ENCODE measurements at regions not wholly inside any gene's neighbourhood (a gene's known extent, or its start where the extent isn't known, plus 50 kb on each side); places are given as distances from the start of the nearest gene placed in this dataset.

GRCh38 chr2:37476411-37476810, 132.0 kb downstream of the QPCT start:
- H3K9me3 Mint-ChIP-seq: peaks cover 0 to 2% (median 0%) of the 10 kb centered on the region in 9 donors
- H3K27ac Mint-ChIP-seq: no peak overlapping the region
- DNase-seq (no peak), ATAC-seq (no peak)
- H3K4me3 Mint-ChIP-seq: no peak overlapping the region
- peaks cover 0 to 3% (median 0%) of the 10 kb centered on the region in 5 donors for H3K27me3 Mint-ChIP-seq
- H3K4me1 Mint-ChIP-seq: peaks cover 0 to 2% (median 0%) of the 10 kb centered on the region in 4 donors
- H3K36me3 Mint-ChIP-seq: peaks cover 0 to 4% (median 0%) of the 10 kb centered on the region in 3 donors
- POLR2A ChIA-PET: no interaction called here

GRCh38 chr2:37477921-37478320, 133.5 kb downstream of the QPCT start:
- H3K4me3 Mint-ChIP-seq: no peak overlapping the region
- H3K27me3 Mint-ChIP-seq: peaks cover 0 to 3% (median 0%) of the 10 kb centered on the region in 5 donors
- no peak overlapping the region for H3K27ac Mint-ChIP-seq
- peaks cover 0 to 4% (median 0%) of the 10 kb centered on the region in 3 donors for H3K36me3 Mint-ChIP-seq
- ATAC-seq (no peak), DNase-seq (no peak)
- peaks cover 0 to 2% (median 0%) of the 10 kb centered on the region in 4 donors for H3K4me1 Mint-ChIP-seq
- H3K9me3 Mint-ChIP-seq: peaks cover 0 to 2% (median 0%) of the 10 kb centered on the region in 9 donors
- POLR2A ChIA-PET: no interaction called here

- Mint-ChIP-seq H3K27me3 (peaks cover 0 to 3% (median 0%) of the 10 kb centered on the region in 5 donors), H3K27ac (no peak overlapping the region), H3K4me3 (no peak overlapping the region), H3K9me3 (peaks cover 0 to 2% (median 0%) of the 10 kb centered on the region in 9 donors), H3K4me1 (peaks cover 0 to 2% (median 0%) of the 10 kb centered on the region in 4 donors), H3K36me3 (peaks cover 0 to 4% (median 0%) of the 10 kb centered on the region in 3 donors)
- POLR2A ChIA-PET: no interaction called here
- DNase-seq (no peak), ATAC-seq (no peak)
These were observed 136.8 kb downstream of the QPCT start for GRCh38 chr2:37481244-37481643.

- POLR2A ChIA-PET: no interaction called here
- H3K9me3 Mint-ChIP-seq: peaks cover 0 to 9% (median 0%) of the 10 kb centered on the region in 9 donors
- no peak overlapping the region for H3K27ac Mint-ChIP-seq
- no peaks in the 10 kb centered on the region for H3K27me3 Mint-ChIP-seq
- DNase-seq (no peak), ATAC-seq (no peak)
- no peaks in the 10 kb centered on the region for H3K36me3 Mint-ChIP-seq
- peaks cover 0 to 2% (median 0%) of the 10 kb centered on the region in 4 donors for H3K4me1 Mint-ChIP-seq
- H3K4me3 Mint-ChIP-seq: no peak overlapping the region
These were observed 144.6 kb downstream of the QPCT start for GRCh38 chr2:37489041-37489456.

GRCh38 chr2:37489536-37489935, 145.1 kb downstream of the QPCT start:
- no peak overlapping the region for H3K27ac Mint-ChIP-seq
- no peaks in the 10 kb centered on the region for H3K27me3 Mint-ChIP-seq
- DNase-seq (no peak), ATAC-seq (no peak)
- POLR2A ChIA-PET: no interaction called here
- H3K36me3 Mint-ChIP-seq: no peaks in the 10 kb centered on the region
- peaks cover 0 to 2% (median 0%) of the 10 kb centered on the region in 4 donors for H3K4me1 Mint-ChIP-seq
- peaks cover 0 to 9% (median 0%) of the 10 kb centered on the region in 9 donors for H3K9me3 Mint-ChIP-seq
- no peak overlapping the region for H3K4me3 Mint-ChIP-seq

GRCh38 chr2:37493425-37493824, 149.0 kb downstream of the QPCT start:
- ATAC-seq: no peak
- POLR2A ChIA-PET: interaction anchor here (1.3 kb wide), 1 partner anchor 15 kb away, joined by 3 read pairs; no protein-coding TSS in a partner anchor
- no peak overlapping the region for H3K27ac Mint-ChIP-seq

GRCh38 chr2:37499113-37499512, 154.7 kb downstream of the QPCT start:
- POLR2A ChIA-PET: no interaction called here
- Mint-ChIP-seq H3K4me3 (no peak overlapping the region), H3K9me3 (peaks cover 0 to 9% (median 0%) of the 10 kb centered on the region in 9 donors), H3K27ac (no peak overlapping the region), H3K4me1 (peaks cover 0 to 2% (median 0%) of the 10 kb centered on the region in 4 donors), H3K27me3 (peaks cover 7 to 17% (median 8%) of the 10 kb centered on the region in 5 donors), H3K36me3 (peaks cover 0 to 14% (median 0%) of the 10 kb centered on the region in 3 donors)
- DNase-seq (no peak), ATAC-seq (no peak)

More at GRCh38 chr2:37493425-37493824, 149.0 kb downstream of the QPCT start:
- Mint-ChIP-seq H3K9me3 (peaks cover 0 to 12% (median 3%) of the 10 kb centered on the region in 9 donors), H3K4me1 (no peaks in the 10 kb centered on the region), H3K27me3 (no peaks in the 10 kb centered on the region), H3K4me3 (no peak overlapping the region), H3K36me3 (peaks cover 0 to 14% (median 0%) of the 10 kb centered on the region in 3 donors)
- no peak for DNase-seq

- no peak for ATAC-seq
- Mint-ChIP-seq H3K4me1 (peaks cover 0 to 2% (median 0%) of the 10 kb centered on the region in 4 donors), H3K36me3 (peaks cover 0 to 14% (median 0%) of the 10 kb centered on the region in 3 donors), H3K27ac (no peak overlapping the region), H3K4me3 (no peak overlapping the region), H3K9me3 (peaks cover 0 to 7% (median 0%) of the 10 kb centered on the region in 9 donors), H3K27me3 (peaks cover 7 to 17% (median 8%) of the 10 kb centered on the region in 5 donors)
- no peak for DNase-seq
- POLR2A ChIA-PET: interaction anchor here (0.7 kb wide), 1 partner anchor 39 kb away, joined by 3 read pairs; no protein-coding TSS in a partner anchor
These were observed 155.6 kb downstream of the QPCT start for GRCh38 chr2:37500031-37500430.

- no peak overlapping the region for H3K4me3 Mint-ChIP-seq
- POLR2A ChIA-PET: interaction anchor here (0.7 kb wide), 1 partner anchor 46 kb away, joined by 3 read pairs; no protein-coding TSS in a partner anchor
These were observed 156.7 kb downstream of the QPCT start for GRCh38 chr2:37501113-37501512.

GRCh38 chr2:37506407-37507050, 162.1 kb downstream of the QPCT start:
- ATAC-seq: no peak
- H3K4me3 Mint-ChIP-seq: no peak overlapping the region
- H3K9me3 Mint-ChIP-seq: no peaks in the 10 kb centered on the region
- POLR2A ChIA-PET: no interaction called here
- peaks cover 3 to 8% (median 7%) of the 10 kb centered on the region in 5 donors for H3K27me3 Mint-ChIP-seq
- H3K36me3 Mint-ChIP-seq: no peaks in the 10 kb centered on the region
- no peak for DNase-seq
- peaks cover 0 to 4% (median 0%) of the 10 kb centered on the region in 4 donors for H3K4me1 Mint-ChIP-seq
- H3K27ac Mint-ChIP-seq: no peak overlapping the region

More at GRCh38 chr2:37501113-37501512, 156.7 kb downstream of the QPCT start:
- H3K36me3 Mint-ChIP-seq: peaks cover 0 to 9% (median 0%) of the 10 kb centered on the region in 3 donors
- H3K27ac Mint-ChIP-seq: no peak overlapping the region
- ATAC-seq (no peak), DNase-seq (no peak)
- H3K4me1 Mint-ChIP-seq: peaks cover 0 to 4% (median 0%) of the 10 kb centered on the region in 4 donors
- peaks cover 7 to 17% (median 8%) of the 10 kb centered on the region in 5 donors for H3K27me3 Mint-ChIP-seq
- peaks cover 0 to 2% (median 0%) of the 10 kb centered on the region in 9 donors for H3K9me3 Mint-ChIP-seq

- H3K36me3 Mint-ChIP-seq: no peaks in the 10 kb centered on the region
- ATAC-seq (no peak), DNase-seq (no peak)
- POLR2A ChIA-PET: no interaction called here
- H3K9me3 Mint-ChIP-seq: no peaks in the 10 kb centered on the region
- no peak overlapping the region for H3K4me3 Mint-ChIP-seq
- H3K4me1 Mint-ChIP-seq: peaks cover 0 to 2% (median 0%) of the 10 kb centered on the region in 4 donors
- no peak overlapping the region for H3K27ac Mint-ChIP-seq
- H3K27me3 Mint-ChIP-seq: peaks cover 0 to 3% (median 2%) of the 10 kb centered on the region in 5 donors
These were observed 162.6 kb downstream of the QPCT start for GRCh38 chr2:37507051-37507410.

GRCh38 chr2:37507703-37508102, 163.3 kb downstream of the QPCT start:
- Mint-ChIP-seq H3K9me3 (no peaks in the 10 kb centered on the region), H3K4me1 (peaks cover 0 to 2% (median 0%) of the 10 kb centered on the region in 4 donors), H3K4me3 (no peak overlapping the region), H3K27me3 (peaks cover 0 to 3% (median 0%) of the 10 kb centered on the region in 5 donors), H3K36me3 (no peaks in the 10 kb centered on the region), H3K27ac (no peak overlapping the region)
- DNase-seq (no peak), ATAC-seq (no peak)
- POLR2A ChIA-PET: interaction anchor here (1.6 kb wide), 1 partner anchor 15 kb away, joined by 3 read pairs; no protein-coding TSS in a partner anchor

GRCh38 chr2:37512971-37513370, 158.5 kb downstream of the CDC42EP3 start:
- no peak for ATAC-seq

More at GRCh38 chr2:37512971-37513370, 158.5 kb downstream of the CDC42EP3 start:
- POLR2A ChIA-PET: no interaction called here
- Mint-ChIP-seq H3K9me3 (peaks cover 0 to 2% (median 0%) of the 10 kb centered on the region in 9 donors), H3K4me3 (no peak overlapping the region), H3K4me1 (no peaks in the 10 kb centered on the region), H3K36me3 (peaks cover 0 to 2% (median 0%) of the 10 kb centered on the region in 3 donors), H3K27ac (no peak overlapping the region), H3K27me3 (no peaks in the 10 kb centered on the region)
- DNase-seq: no peak

Measured in naive thymus-derived CD8-positive, alpha-beta T cell (primary cell).